Keratinocyte (primary cell): ENCODE measurements at regions not wholly inside any gene's neighbourhood (a gene's known extent, or its start where the extent isn't known, plus 50 kb on each side); places are given as distances from the start of the nearest gene placed in this dataset.

ENCODE experiments used
- EZH2 ChIP-seq: IDR thresholded peaks from one replicate; pipeline ENCODE4 v1.6.1; 2012; ENCODE audit warnings: inconsistent platforms, mild to moderate bottlenecking, low read length, moderate library complexity
- TF ChIP-seq, protein P1 (sequence below), 3 experiments: IDR thresholded peaks in 1 of 3; conservative IDR thresholded peaks in 1 of 3; optimal IDR thresholded peaks in 1 of 3; 2 replicates in 2 of 3; 3 replicates in 1 of 3; pipeline versions ENCODE3 to v1.5.1; 2011; ENCODE audit warnings: low read length in 3 of 3, mild to moderate bottlenecking in 3 of 3, moderate library complexity in 2 of 3, control low read depth in 1 of 3, inconsistent platforms in 1 of 3; ENCODE audit not compliant: insufficient read depth in 2 of 3; ENCODE audit errors: extremely low read depth in 1 of 3

DNA sequence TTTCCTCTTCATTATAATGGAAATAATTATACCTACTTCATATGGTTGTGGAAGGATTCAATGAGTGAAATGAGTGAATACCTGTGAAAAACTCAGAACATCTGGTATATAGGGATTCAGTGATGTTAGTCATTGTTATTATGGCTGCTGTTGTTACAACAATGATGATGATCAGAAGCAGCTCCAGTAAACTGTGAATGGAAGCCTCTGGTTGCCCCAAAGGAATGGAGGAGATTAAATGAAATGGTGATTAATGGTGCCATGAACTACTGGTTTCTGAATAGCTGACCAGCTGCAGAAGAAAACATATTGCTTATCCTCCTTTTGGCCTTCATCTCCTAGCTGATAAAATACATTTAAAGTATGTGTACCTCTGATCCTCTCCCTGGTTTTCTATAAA, 372.0 kb downstream of the ARHGEF28 start:
- no peak for TF ChIP-seq EZH2
- TF ChIP-seq, protein P1, sequence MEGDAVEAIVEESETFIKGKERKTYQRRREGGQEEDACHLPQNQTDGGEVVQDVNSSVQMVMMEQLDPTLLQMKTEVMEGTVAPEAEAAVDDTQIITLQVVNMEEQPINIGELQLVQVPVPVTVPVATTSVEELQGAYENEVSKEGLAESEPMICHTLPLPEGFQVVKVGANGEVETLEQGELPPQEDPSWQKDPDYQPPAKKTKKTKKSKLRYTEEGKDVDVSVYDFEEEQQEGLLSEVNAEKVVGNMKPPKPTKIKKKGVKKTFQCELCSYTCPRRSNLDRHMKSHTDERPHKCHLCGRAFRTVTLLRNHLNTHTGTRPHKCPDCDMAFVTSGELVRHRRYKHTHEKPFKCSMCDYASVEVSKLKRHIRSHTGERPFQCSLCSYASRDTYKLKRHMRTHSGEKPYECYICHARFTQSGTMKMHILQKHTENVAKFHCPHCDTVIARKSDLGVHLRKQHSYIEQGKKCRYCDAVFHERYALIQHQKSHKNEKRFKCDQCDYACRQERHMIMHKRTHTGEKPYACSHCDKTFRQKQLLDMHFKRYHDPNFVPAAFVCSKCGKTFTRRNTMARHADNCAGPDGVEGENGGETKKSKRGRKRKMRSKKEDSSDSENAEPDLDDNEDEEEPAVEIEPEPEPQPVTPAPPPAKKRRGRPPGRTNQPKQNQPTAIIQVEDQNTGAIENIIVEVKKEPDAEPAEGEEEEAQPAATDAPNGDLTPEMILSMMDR (optimal IDR thresholded peaks at IDR 0.05 in 1 of 3, IDR thresholded peaks at IDR 0.05 in 1 of 3, conservative IDR thresholded peaks at IDR 0.05 in 1 of 3; ENCODE audit: extremely low read depth in 1 of 3, insufficient read depth in 2 of 3, low read length in 3 of 3), result no peak
